Ramos (cell line): ENCODE measurements at regions not wholly inside any gene's neighbourhood (a gene's known extent, or its start where the extent isn't known, plus 50 kb on each side); places are given as distances from the start of the nearest gene placed in this dataset.

ENCODE experiments used
- in situ Hi-C: fragments of 300-500 bp; cut with MboI; formaldehyde crosslinking; loops from one replicate; pipeline ENCODE4 v1.14.3; 2022; ENCODE audit warnings: low sequenced_read_pairs; ENCODE audit not compliant: unreplicated experiment

DNA sequence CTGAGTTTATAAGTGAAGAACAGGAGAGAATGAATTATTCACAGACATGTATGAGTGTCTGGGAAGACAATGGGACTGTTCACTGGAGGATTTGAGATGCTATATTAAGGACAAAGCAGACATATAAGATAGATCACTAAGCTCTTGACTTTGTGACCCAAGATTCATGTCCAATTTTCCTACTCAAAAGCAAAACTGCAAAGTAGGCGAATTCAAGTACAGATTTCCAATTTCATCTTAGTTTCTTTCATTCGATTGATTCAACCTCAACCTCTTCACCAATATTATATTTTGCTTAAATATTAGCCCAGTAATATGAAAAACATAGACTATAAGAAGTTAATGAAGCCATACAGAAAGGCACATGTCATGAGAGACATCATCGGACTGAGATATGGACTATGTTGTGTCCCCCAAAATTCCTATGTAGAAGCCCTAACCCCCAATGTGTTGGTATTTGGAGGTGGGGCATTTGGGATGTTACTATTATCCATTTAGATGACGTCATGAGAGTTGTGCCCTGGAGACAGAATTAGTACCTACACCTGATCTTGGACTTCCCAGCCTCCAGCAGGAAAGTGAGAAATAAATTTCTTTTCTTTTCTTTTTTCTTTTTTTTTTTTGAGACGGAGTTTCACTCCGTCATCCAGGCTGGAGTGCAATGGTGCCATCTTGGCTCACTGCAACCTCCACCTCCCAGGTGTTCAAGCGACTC, 353.7 kb upstream of the AKR1E2 start:
- in situ Hi-C loops: no loop called here

DNA sequence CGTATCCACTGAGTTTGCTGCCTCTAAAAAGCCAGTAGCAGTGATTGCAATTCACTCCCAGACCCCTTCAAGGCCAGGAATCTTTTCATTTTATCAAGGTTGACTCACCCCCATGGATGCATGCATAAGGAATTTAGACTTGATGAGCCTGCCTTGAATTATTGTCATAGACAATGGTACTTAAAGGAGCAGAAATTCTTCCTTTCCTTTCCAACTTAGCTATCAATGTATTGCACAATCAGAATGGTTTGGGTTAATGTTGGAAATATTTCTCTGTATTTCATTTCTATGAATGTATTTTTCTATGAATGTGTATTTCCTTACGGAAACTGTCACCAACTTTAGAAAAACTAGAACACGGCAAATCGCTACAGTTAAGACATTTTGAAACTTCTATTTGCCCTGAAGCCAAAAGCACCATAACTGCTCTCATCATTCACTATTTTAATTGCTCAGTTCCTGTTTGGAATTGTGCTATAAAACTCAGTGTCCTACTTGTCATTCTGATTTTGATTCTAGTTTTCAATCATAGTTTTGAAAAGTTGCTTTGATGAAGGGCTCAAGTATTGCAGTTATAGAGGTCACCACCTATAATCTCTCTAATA, 355.7 kb upstream of the AKR1E2 start:
- in situ Hi-C loops: no loop called here

DNA sequence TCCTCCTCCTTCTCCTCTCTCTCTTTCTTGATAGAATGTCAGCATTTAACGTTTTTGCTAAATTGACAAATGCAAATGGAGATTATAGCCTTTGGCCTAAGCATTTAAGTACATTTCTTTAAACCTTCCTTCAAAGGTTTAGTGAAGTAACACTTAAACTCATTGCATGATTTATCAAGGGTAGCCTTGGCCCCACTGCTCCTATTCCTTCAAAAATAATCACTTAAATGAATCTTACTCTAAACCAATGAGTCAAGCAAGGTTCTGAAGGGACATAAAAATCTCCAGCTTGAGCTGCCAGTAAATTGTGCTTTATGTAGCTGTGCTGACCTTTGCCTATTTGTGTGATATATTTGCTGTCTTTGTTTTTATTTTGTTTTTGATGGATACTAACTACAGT, 358.5 kb upstream of the AKR1E2 start:
- in situ Hi-C loops: no loop called here

DNA sequence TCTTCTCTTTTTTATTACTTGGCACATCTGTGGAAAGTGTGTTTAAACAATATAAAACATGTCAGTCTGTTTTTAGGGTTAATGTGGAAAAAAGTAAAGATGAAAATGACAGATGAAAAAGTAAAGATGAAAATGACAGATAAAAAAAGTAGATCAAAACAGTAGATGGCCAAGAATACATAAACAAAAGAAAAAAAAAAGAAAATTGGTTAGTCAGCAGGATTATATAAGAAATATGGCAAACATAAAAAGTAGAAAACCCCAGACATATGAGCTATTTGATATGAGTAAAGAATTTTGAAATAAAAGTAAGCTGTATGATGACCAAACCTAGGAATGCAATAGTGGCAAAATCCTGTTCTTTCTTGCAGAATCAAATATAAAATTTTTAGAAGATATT, 365.7 kb upstream of the AKR1E2 start:
- in situ Hi-C loops: no loop called here

DNA sequence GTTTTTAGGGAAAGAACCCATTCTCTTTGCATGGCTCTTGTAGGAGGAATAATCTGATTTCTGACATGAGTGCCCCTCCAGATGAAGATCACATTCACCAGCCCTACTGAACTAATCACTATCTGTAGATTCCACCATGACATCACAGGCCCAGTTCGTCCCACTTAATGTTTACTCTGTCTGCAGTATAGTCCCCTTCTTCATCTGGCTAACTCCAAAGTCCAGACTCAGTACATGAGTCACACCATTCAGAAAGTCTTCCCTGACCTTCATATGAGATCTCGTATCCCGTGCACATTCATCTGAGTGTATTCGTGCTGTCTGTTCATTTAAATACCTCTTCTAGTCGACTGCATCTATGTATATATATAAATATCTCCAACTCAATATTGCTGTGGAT, 366.5 kb upstream of the AKR1E2 start:
- in situ Hi-C loops: no loop called here

DNA sequence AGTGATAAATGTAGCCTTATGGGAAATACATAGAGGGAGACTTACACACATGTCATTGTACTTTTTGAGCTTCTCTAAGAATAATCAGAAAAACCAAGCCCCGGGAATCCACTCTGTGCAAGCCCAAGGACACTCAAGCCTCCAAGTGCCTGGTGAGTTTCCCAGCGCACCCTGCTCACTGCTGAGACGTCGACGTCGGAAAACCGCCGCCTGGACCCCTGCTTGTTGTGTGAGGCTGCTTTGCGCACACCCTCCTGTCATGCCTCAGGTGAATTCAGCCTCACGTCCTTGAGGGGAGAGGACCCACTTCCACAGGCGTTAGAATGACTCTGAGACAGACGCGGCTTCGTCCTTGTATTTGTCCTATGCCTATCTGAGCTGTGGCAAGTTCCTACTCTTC, 368.4 kb upstream of the AKR1E2 start:
- in situ Hi-C loops: no loop called here

DNA sequence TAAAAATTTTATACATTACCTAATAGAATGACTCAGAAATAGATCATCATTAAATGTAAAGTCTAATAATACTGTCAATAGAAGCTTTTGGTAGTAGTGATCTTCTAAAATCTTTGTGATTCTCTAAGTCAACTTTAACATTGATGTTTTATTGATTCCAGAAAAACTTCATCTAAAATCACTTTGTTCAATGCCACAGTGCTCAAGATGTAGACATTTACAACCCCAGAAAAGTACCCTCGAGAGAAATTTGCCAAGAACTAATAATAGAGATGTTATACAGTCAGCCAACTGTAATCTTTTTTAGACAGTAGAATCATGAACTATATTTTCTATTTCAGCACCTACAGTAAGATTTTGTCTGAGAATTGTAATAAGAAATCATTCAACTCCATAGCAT, 369.2 kb upstream of the AKR1E2 start:
- in situ Hi-C loops: no loop called here

DNA sequence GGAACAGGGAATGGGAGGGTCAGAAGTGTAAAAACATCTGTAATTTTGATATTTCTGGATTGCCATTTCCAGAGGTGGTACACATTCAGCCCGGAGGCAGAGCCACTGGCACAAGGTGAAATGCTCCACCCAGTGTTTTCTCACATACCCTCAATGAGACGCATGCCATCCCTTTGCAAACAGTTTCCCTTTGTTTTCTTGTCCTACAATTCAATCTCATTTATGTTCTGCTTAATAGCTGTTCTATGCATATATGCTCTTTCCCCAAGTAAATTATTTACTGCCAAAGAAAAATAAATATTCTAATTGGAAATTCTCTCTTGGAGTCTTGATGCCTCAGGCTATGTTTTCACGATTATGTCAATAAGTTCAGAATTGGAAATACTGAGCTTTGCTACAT, 369.7 kb upstream of the AKR1E2 start:
- in situ Hi-C loops: no loop called here

DNA sequence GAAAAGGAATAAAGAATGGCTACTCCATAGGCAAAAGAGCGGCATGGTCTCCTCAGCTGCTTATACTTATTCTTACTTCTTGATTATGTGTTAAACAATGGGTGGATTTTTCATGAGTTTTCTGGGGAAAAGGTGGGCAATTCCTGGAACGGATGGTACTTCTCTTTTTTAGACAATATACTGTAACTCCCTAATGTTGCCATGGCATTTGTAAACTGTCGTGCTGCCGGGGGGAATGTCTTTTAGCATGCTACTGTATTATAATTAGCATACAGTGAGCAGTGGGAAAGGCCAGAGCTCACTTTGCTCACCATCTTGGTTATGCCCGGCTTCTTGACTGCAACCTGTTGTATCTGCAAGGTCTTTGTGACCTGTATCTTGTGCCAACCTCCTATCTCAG, 372.1 kb upstream of the AKR1E2 start:
- in situ Hi-C loops: no loop called here

DNA sequence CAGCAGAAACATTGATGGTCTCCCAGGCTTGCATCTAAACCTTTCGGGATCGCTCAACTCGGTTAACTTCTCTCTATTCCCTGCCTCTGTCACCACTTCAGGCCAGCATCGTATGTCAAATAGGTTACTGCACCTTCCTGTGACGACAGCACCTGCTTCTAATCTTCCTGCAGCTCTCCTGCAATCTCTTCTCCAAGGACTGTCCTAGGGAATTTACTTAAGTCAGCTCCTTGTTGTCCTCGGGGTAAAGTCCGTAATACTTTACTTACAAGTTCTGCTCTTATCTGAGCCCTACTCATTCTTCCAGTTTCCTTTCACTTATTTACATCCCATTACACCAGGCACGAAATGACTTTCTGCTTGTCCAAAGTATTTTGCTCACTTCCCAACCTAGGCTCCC, 372.7 kb upstream of the AKR1E2 start:
- in situ Hi-C loops: no loop called here

DNA sequence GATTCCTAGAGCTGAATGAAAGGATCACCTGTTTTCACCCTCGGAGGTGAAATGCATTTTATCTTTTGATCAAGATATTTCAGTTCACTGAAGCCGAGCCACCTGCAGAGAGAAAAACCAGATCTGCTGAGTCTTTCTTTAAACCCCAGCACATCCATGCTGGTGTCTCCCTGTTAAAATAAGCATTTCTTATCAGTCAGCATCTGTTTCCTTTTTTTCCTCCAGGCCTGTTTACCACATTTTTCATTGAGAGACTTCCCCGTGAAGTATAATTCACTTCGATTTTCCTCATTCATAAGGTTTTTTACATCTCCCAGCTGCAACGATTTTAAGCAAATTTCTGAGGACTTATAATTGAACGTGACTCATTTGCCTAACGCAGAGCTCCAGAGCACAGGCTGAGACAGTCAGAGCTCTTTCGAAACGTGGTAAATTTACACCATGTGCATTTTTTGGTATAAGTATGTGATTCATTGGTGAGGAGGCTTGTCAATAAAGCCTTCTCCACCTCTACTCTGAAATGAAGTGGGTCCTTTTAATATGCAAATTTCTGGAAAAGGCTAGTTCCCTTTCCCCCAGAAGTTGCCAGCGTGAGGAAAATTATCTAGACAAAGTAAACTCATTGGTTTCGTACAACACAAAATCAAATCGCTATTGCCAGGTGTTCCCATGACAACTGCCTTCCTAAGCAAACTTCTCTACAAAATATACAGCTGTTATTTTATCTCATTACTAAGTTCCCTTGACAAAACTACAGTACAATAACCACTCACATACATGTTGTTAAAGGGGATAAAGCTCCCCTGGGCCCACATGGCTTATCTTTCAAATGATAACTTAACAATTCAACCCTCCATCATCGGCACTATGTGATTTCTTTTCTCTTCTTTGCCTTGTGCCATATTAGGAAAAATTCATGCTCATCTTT, 374.8 kb upstream of the AKR1E2 start:
- in situ Hi-C loops: no loop called here

DNA sequence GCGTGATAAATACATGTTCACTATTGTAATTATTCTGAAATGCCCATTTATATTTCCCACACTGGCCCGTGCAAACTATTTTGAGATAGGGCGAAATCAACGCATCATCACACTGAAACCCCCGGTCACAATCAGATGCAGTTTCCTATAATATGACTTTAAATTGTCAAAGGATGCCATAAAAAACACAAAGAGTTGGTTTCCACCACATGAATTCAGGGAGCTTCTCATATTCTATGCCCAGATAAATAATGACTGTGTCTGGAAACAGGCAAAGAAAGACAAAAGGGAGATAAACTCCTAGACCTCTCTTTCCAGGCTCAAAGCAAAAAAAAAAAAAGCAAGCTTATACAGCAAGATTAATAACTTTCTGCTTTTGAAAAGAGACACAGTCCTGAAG, 375.8 kb upstream of the AKR1E2 start:
- in situ Hi-C loops: no loop called here

DNA sequence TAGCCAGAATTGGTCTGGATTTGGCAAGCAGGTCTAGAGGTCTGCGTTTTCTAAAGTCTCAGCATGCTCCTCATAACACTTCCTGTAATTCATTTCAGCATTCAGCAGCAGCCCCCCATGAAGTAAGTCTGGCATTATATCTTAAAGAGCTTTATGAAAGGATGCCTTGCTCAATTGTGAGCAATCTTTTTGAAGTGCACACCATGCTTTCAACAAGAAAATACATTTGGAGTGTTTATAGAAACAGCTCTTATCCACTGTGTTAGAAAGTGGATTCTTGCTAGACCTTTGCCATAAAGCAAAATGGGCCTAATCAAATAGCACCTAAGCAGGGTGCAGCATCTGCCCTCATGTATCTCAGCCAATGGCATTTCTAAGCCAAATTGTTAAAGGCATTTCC, 378.0 kb upstream of the AKR1E2 start:
- in situ Hi-C loops: no loop called here

DNA sequence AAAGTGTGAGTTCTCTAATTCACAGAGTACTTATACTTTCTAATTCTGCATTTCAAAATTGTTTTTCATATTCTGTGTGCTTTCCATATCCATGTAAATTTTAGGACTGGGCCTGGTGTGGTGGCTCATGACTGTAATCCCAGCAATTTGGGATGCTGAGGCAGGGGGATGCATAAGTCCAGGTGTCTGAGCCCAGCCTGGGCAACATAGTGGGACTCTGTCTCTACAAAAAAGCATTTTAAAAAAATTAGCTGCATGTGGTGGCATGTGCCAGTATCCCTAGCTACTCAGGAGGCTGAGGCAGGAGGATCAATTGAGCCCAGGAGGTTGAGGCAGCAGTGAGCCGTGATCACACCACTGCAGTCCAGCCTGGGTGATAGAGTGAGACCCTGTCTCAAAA, 382.6 kb upstream of the AKR1E2 start:
- in situ Hi-C loops: no loop called here

DNA sequence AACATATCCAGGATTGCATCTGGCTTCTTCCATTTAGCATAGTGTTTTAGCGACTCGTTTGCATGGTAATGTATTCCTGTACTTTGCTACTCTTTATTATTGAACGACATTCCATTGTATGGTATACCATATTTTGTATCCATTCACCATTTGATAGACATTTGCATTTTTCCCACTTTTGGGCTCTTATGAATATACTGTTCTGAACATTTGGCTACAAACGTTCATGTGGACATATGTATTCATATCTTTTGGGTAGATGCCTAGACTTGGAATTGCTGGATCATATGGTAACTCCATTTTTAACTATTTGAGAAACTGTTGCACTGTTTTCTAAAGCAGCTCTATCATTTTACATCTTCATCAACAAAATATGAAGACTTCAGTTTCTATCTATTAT, 383.7 kb upstream of the AKR1E2 start:
- in situ Hi-C loops: no loop called here

DNA sequence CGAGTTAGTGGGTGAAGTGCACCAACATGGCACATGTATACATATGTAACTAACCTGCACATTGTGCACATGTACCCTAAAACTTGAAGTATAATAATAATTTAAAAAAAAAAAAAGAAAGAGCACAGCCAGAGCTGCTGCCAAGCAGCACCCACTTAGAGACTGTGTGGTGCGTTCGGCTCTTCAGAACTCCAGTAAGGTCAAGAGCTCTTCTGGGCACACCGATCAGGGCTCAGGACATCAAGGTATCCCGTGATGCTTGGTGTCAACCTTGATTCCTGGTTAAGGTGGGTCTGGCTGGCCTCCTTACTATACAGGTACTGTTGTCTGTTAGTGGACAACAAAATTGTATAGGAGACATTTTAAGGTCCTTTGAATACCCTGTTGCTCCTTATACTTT, 385.7 kb upstream of the AKR1E2 start:
- in situ Hi-C loops: no loop called here

DNA sequence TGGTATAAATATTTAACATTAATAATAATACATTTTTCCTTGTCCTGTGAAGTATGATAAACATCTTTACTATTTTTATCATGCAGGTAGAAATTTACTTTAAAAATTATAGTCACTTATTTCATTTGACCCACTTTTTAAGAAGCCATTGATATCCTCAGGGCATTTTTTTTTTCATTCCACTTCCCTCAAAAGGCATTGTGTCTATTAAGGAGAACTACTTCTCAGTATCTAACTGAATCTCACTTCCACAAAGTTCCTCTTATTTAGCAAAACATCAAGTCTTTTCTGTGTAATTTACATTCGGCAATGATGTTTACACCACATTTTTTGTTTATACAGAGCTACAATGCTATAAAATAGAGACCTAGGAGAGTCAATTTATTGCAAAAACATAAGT, 388.2 kb upstream of the AKR1E2 start:
- in situ Hi-C loops: no loop called here

DNA sequence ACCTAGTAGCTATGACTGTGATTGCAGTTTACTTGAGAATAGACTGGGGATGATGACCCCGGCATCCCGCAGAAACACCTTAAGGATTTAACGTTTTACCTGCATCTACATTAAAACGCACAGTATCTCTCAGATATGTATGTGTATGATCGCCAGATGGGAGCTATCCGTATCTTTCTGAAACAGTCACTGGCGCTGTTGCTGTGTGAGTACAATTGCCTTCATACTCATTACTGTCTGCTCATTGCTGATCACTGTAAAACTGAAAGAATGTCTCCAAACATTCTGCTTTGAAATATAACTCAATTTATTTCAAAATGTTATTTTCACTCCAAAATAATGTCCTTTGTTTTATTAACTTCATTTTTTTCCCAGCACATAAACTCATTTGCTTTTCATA, 388.9 kb upstream of the AKR1E2 start:
- in situ Hi-C loops: no loop called here

DNA sequence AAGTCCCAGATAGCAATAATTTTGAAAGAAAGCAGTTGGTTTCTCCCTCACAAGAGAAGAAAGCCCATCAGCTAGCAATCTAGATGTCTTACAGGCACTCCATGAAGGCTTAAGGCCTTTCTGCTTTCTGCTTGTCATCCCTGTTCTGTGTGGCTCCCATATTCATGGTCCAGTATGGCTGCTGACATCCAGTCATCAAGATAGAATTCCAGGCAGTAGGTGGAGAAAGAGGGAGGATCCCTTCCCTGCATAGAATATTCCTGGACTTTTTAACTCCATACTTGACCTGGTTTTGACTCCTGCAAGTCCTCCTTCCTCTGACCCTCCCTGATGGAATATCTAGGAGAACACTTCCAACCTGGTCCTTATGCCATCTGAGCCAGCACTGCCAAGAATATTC, 389.9 kb upstream of the AKR1E2 start:
- in situ Hi-C loops: no loop called here

DNA sequence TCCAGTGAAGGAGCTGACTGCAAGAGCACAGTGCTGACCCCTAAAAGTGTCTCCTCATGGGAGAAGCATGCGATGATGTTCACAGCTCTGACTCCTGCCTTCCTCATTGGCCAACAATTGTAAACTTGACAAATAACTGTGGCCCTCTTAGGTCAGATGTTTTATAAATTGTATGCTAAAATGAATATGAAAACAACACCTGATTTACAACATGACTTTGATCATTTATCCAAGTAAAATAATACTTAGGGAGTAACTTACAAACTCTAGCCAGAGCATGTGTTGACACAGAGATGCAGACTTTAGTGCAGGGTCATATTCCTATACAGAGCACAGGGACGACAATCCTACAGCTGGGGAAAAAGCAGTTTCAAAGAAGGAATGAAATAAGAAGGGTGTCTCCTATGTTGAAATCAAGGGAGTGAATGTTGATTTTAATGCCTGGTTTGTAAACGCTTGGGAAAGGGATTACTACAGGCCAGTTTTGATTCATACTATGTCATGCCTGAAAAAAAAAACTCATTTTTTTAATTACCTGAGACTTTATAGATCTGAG, 391.4 kb upstream of the AKR1E2 start:
- in situ Hi-C loops: no loop called here

DNA sequence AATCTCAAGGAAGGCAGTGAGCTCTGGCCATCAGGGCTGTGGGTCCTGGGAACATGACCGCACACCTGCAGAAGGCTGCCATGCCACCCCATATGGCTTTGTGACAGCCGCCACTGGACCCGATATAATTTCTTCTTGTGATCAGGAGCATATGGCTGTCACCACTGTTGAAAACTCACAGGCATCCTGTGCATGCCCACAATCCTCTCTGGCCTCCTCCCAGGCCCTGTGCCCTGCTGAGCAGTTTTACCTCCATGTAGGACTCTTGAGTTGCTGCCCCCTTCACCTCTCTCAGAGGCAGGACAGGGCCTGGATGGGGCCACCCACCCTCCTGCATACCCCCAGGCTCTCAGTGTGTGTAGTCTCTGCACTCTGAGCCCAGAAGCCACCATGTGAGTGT, 391.9 kb upstream of the AKR1E2 start:
- in situ Hi-C loops: no loop called here
